ENCODE measurements at regions not wholly inside any gene's neighbourhood (a gene's known extent, or its start where the extent isn't known, plus 50 kb on each side); places are given as distances from the start of the nearest gene placed in this dataset.

GRCh38 chr19:32189956-32190706 is 155.3 kb upstream of the ZNF507 start:
- DNase-seq (ENCODE audit: low read depth in 2 of 3, low spot score in 1 of 3), result no peak

GRCh38 chr19:32191921-32192320 is 153.5 kb upstream of the ZNF507 start:
- DNase-seq (ENCODE audit: low read depth in 2 of 3, low spot score in 1 of 3), result no peak

- DNase-seq (ENCODE audit: low read depth in 2 of 3, low spot score in 1 of 3), result no peak
Observed at GRCh38 chr19:32195706-32196610, 149.5 kb upstream of the ZNF507 start.

GRCh38 chr19:32196690-32197420 is 148.6 kb upstream of the ZNF507 start:
- no peak for DNase-seq (ENCODE audit: low read depth in 2 of 3, low spot score in 1 of 3)

GRCh38 chr19:32197896-32198882 is 147.2 kb upstream of the ZNF507 start:
- no peak for DNase-seq (ENCODE audit: low read depth in 2 of 3, low spot score in 1 of 3)

- no peak for DNase-seq (ENCODE audit: low read depth in 2 of 3, low spot score in 1 of 3)
Observed at GRCh38 chr19:32199501-32200040, 145.8 kb upstream of the ZNF507 start.

GRCh38 chr19:32200312-32201038 is 144.9 kb upstream of the ZNF507 start:
- DNase-seq (ENCODE audit: low read depth in 2 of 3, low spot score in 1 of 3), result no peak

GRCh38 chr19:32201211-32201610 is 144.2 kb upstream of the ZNF507 start:
- no peak for DNase-seq (ENCODE audit: low read depth in 2 of 3, low spot score in 1 of 3)

GRCh38 chr19:32201636-32202051 is 143.8 kb upstream of the ZNF507 start:
- no peak for DNase-seq (ENCODE audit: low read depth in 2 of 3, low spot score in 1 of 3)

GRCh38 chr19:32202244-32202643 is 143.2 kb upstream of the ZNF507 start:
- DNase-seq (ENCODE audit: low read depth in 2 of 3, low spot score in 1 of 3), result no peak

GRCh38 chr19:32203161-32203560 is 142.2 kb upstream of the ZNF507 start:
- DNase-seq (ENCODE audit: low read depth in 2 of 3, low spot score in 1 of 3), result no peak

GRCh38 chr19:32206065-32206464 is 139.3 kb upstream of the ZNF507 start:
- no peak for DNase-seq (ENCODE audit: low read depth in 2 of 3, low spot score in 1 of 3)

GRCh38 chr19:32208060-32208459 is 137.3 kb upstream of the ZNF507 start:
- DNase-seq (ENCODE audit: low read depth in 2 of 3, low spot score in 1 of 3), result no peak

- no peak for DNase-seq (ENCODE audit: low read depth in 2 of 3, low spot score in 1 of 3)
Observed at GRCh38 chr19:32219392-32219791, 126.0 kb upstream of the ZNF507 start.

- no peak for DNase-seq (ENCODE audit: low read depth in 2 of 3, low spot score in 1 of 3)
Observed at GRCh38 chr19:32219881-32220472, 125.4 kb upstream of the ZNF507 start.

GRCh38 chr19:32220951-32221350 is 124.5 kb upstream of the ZNF507 start:
- DNase-seq (ENCODE audit: low read depth in 2 of 3, low spot score in 1 of 3), result no peak

- no peak for DNase-seq (ENCODE audit: low read depth in 2 of 3, low spot score in 1 of 3)
Observed at GRCh38 chr19:32222556-32222955, 122.9 kb upstream of the ZNF507 start.

- DNase-seq (ENCODE audit: low read depth in 2 of 3, low spot score in 1 of 3), result no peak
Observed at GRCh38 chr19:32223106-32223505, 122.3 kb upstream of the ZNF507 start.

Measured in stimulated activated CD4-positive, alpha-beta T cell treated with anti-CD3 and anti-CD28 coated beads, Interleukin-12 subunit alpha, Interleukin-12 subunit beta, amount 100 ng/mL, for 48 hours (primary cell).